Kidney (tissue), 13 donors: ENCODE measurements at regions not wholly inside any gene's neighbourhood (a gene's known extent, or its start where the extent isn't known, plus 50 kb on each side); places are given as distances from the start of the nearest gene placed in this dataset.
"Not testable (repeated sequence)": the region's sequence is repeated elsewhere in the genome, so short reads cannot be mapped to it uniquely, and the experiment has no call there.

Experiments
- DNase-seq, 5 donors: peaks; one replicate each; pipeline ENCODE4 v3.0.0-alpha.2; 2013 to 2020
- FAIRE-seq: peaks from 2 replicates; lab custom pipeline; 2012; peaks lifted over from hg19 to GRCh38; lab: Jason Lieb, UNC
- H3K27ac ChIP-seq, 2 donors: one replicate each; pipeline ENCODE4 v1.7.0; 2013; ENCODE audit warnings: low read depth in 2 of 2, low read length in 2 of 2, inconsistent platforms in 1 of 2
- H3K27me3 ChIP-seq: one replicate; pipeline ENCODE4 v1.7.1; 2013; ENCODE audit warnings: low read length, inconsistent platforms; ENCODE audit not compliant: control insufficient read depth, insufficient read depth
- H3K36me3 ChIP-seq, 3 donors: one replicate each; pipeline versions ENCODE4 v1.7.0 to v1.7.1; 2013; ENCODE audit warnings: low read length in 3 of 3, control low read depth in 1 of 3, inconsistent platforms in 1 of 3; ENCODE audit not compliant: insufficient read depth in 3 of 3, control insufficient read depth in 2 of 3
- H3K4me1 ChIP-seq, 3 donors: one replicate each; pipeline versions ENCODE4 v1.7.0 to v1.7.1; 2013; ENCODE audit warnings: low read length in 3 of 3, inconsistent platforms in 1 of 3, low read depth in 1 of 3; ENCODE audit not compliant: control insufficient read depth in 2 of 3, insufficient read depth in 2 of 3
- H3K4me3 ChIP-seq, 3 donors: one replicate each; pipeline versions ENCODE4 v1.7.0 to v1.8.1; 2013; ENCODE audit warnings: low read length in 3 of 3, control low read depth in 1 of 3, inconsistent platforms in 1 of 3
- H3K9ac ChIP-seq, 3 donors: one replicate each; pipeline versions ENCODE4 v1.7.0 to v1.7.1; 2013; ENCODE audit warnings: low read length in 3 of 3, control low read depth in 1 of 3, inconsistent platforms in 1 of 3
- H3K9me3 ChIP-seq, 3 donors: one replicate each; pipeline versions ENCODE4 v1.7.0 to v1.7.1; 2013; ENCODE audit warnings: low read length in 3 of 3, control low read depth in 1 of 3, inconsistent platforms in 1 of 3; ENCODE audit not compliant: control insufficient read depth in 2 of 3, insufficient read depth in 1 of 3
- intact Hi-C: fragments of 100-400 bp; cut with DNase I; formaldehyde crosslinking; loops from one replicate; pipeline ENCODE4 v1.11.1; 2022
- TF ChIP-seq, protein P1 (sequence below): IDR thresholded peaks from 3 replicates; pipeline ENCODE4 v1.5.1; 2012; ENCODE audit warnings: mild to moderate bottlenecking, moderate library complexity, borderline replicate concordance; ENCODE audit not compliant: insufficient read depth; ENCODE audit errors: extremely low read depth
- donor health status: control.
- donor health status: control.
- donor health status: control.
- donor health status: control.
- donor health status: control.
- donor health status: DM: yes; HTN: yes; CAD: no.
- donor health status: Normal renal cell carcinoma (clear cell type).

DNA sequence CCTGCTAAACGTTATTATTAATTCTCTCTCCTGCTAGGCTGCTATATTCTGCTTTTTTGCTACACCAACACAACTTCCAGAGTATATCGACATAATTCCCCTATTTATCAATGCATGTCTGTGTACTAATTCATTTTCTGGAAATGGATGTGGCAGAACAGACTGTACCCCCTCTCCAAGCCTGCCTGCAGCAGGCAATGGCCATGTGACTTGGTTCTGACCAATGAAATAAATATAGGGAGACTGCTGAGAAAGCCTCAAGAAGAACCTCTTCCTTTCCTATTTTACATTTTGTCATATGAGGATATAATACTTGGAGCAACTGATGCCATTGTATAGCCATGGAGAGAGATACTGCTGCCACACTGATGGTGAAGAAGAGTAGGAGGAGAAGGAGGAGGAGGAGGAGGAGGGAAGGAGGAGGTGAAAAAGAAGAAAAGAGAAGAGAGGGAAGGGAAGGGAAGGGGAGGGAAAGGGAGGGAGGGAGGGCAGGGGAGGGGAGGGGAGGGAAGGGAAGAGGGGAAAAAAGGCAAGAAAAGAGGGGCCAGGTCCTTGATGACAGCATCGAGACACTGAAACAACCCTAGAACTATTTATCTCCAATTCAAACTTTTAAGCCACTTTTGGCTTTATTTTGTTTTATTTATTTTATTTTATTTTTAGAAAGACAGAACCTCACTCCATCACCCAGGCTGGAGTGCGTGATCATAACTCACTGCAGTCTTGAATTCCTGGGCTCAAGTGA, 57.0 kb upstream of the SPP1 start:
- FAIRE-seq (no peak), DNase-seq (no peak)
- H3K4me1 ChIP-seq, result no peaks in the 10 kb centered on the region
- H3K4me3 ChIP-seq, result no peak overlapping the region
- H3K27me3 ChIP-seq, result no peaks in the 10 kb centered on the region
- no peaks in the 10 kb centered on the region for H3K36me3 ChIP-seq
- H3K9me3 ChIP-seq, result no peaks in the 10 kb centered on the region
- intact Hi-C loops, result no loop called here
- TF ChIP-seq, protein P1, sequence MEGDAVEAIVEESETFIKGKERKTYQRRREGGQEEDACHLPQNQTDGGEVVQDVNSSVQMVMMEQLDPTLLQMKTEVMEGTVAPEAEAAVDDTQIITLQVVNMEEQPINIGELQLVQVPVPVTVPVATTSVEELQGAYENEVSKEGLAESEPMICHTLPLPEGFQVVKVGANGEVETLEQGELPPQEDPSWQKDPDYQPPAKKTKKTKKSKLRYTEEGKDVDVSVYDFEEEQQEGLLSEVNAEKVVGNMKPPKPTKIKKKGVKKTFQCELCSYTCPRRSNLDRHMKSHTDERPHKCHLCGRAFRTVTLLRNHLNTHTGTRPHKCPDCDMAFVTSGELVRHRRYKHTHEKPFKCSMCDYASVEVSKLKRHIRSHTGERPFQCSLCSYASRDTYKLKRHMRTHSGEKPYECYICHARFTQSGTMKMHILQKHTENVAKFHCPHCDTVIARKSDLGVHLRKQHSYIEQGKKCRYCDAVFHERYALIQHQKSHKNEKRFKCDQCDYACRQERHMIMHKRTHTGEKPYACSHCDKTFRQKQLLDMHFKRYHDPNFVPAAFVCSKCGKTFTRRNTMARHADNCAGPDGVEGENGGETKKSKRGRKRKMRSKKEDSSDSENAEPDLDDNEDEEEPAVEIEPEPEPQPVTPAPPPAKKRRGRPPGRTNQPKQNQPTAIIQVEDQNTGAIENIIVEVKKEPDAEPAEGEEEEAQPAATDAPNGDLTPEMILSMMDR, result no peak
- no peak overlapping the region for H3K27ac ChIP-seq
- H3K9ac ChIP-seq, result no peak overlapping the region

DNA sequence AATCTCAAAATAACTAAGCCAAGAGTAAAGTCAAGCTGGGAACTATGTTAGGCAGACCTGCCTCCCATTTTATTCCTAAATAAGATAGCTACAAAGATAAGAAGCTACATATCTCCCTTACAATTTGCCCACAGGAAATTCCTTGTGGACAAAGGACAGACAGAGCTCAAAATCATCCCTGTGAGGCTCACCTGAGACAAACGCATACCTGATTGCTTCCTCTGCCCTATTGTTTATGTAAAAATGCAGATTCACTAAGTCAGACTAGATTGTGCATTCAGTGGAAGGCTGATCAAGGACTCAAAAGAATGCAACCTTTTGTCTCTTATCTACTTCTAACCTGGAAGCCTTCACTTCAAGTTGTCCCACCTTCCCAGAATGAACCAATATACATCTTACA, 56.2 kb upstream of the SPP1 start:
- intact Hi-C loops, H3K9ac ChIP-seq, DNase-seq, H3K27ac ChIP-seq, H3K36me3 ChIP-seq, H3K27me3 ChIP-seq, H3K4me3 ChIP-seq, H3K9me3 ChIP-seq, H3K4me1 ChIP-seq, FAIRE-seq: not testable (repeated sequence)

DNA sequence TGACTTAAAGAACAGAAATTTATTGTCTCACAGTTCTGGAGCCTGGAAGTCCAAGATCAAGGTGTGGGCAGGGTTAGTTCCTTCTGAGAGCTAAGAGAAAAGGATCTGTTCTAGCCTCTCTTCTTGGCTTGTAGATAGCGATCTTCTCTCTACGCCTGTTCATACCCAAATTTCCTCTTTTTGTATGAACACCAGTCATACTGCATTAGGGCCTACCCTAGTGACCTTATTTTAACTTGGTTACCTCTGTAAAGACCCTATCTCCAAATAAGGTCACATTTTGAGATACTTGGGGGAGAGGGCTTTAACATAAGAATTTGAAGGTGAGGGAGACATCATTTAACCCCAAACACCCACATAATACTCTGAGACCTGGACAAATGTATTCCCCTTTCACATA, 55.6 kb upstream of the SPP1 start:
- no peaks in the 10 kb centered on the region for H3K9me3 ChIP-seq
- intact Hi-C loops, result no loop called here
- no peaks in the 10 kb centered on the region for H3K36me3 ChIP-seq
- H3K27me3 ChIP-seq, result no peaks in the 10 kb centered on the region
- TF ChIP-seq, protein P1, result no peak
- DNase-seq (no peak), FAIRE-seq (no peak)
- no peaks in the 10 kb centered on the region for H3K4me1 ChIP-seq
- no peak overlapping the region for H3K4me3 ChIP-seq
- H3K27ac ChIP-seq, result no peak overlapping the region
- no peak overlapping the region for H3K9ac ChIP-seq

DNA sequence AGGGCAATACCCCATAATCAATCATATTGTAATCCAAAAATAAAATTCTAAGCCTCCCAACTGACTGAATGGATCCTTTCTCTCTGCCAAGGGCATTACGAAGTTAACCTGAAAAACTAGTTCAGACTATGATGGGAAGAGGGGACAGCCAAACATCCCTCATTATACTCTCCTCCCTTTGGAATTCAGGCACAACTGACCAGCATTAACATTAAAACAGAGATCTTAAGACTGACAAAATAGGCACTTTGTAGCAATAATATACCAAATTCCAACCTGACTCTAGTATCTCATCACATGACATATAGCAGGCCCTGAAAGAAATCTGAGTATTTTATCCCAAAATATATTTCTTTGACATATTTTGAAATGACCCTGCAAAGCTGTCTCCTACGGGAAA, 55.0 kb upstream of the SPP1 start:
- H3K36me3 ChIP-seq, result no peaks in the 10 kb centered on the region
- H3K27ac ChIP-seq, result no peak overlapping the region
- TF ChIP-seq, protein P1, result no peak
- FAIRE-seq (no peak), DNase-seq (no peak)
- no peaks in the 10 kb centered on the region for H3K9me3 ChIP-seq
- no peaks in the 10 kb centered on the region for H3K27me3 ChIP-seq
- no peak overlapping the region for H3K9ac ChIP-seq
- intact Hi-C loops, result no loop called here
- no peak overlapping the region for H3K4me3 ChIP-seq
- no peaks in the 10 kb centered on the region for H3K4me1 ChIP-seq

DNA sequence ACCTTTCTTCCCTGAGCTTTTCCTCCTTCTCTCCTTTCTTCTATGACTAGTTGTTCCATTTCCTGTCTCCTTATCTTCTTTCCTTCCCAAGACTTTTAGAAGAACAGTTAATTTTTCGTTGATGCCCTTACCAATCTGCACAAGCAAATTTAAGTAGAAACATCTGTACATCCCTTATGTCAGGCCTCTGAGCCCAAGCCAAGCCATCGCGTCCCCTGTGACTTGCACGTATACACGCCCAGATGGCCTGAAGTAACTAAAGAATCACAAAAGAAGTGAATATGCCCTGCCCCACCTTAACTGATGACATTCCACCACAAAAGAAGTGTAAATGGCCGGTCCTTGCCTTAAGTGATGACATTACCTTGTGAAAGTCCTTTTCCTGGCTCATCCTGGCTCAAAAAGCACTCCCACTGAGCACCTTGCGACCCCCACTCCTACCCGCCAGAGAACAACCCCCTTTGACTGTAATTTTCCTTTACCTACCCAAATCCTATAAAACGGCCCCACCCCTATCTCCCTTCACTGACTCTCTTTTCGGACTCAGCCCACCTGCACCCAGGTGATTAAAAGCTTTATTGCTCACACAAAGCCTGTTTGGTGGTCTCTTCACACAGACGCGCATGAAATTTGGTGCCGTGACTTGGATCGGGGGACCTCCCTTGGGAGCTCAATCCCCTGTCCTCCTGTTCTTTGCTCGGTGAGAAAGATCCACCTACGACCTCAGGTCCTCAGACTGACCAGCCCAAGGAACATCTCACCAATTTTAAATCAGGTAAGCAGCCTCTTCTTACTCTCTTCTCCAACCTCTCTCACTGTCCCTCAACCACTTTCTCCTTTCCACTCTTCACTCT, 53.7 kb upstream of the SPP1 start:
- FAIRE-seq, result not testable (repeated sequence)

DNA sequence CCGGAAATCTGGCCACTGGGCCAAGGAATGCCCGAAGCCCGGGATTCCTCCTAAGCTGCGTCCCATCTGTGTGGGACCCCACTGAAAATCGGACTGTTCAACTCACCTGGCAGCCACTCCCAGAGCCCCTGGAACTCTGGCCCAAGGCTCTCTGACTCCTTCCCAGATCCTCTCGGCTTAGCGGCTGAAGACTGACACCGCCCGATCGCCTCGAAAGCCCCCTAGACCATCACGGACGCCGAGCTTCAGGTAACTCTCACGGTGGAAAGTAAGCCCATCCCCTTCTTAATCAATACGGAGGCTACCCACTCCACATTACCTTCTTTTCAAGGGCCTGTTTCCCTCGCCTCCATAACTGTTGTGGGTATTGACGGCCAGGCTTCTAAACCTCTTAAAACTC, 51.4 kb upstream of the SPP1 start:
- H3K9ac ChIP-seq, H3K27ac ChIP-seq, intact Hi-C loops, H3K4me3 ChIP-seq, H3K27me3 ChIP-seq, H3K36me3 ChIP-seq, H3K4me1 ChIP-seq, DNase-seq, FAIRE-seq, H3K9me3 ChIP-seq: not testable (repeated sequence)

More for the DNA sequence above, 53.7 kb upstream of the SPP1 start:
- H3K27me3 ChIP-seq, DNase-seq, intact Hi-C loops, H3K36me3 ChIP-seq, H3K4me1 ChIP-seq, H3K9me3 ChIP-seq, H3K4me3 ChIP-seq, H3K9ac ChIP-seq, H3K27ac ChIP-seq: not testable (repeated sequence)
